Neural cell (in vitro differentiated cells): ENCODE measurements at regions not wholly inside any gene's neighbourhood (a gene's known extent, or its start where the extent isn't known, plus 50 kb on each side); places are given as distances from the start of the nearest gene placed in this dataset.

ENCODE experiments used
- H2AFZ ChIP-seq: fragments of 200-600, 300-800 bp; sonication (generic), shearing (Covaris generic); 2 replicates; pipeline ENCODE4 v1.6.0; 2014; ENCODE audit warnings: low read depth, mild to moderate bottlenecking, antibody characterized with exemption, low read length, moderate library complexity
- H3F3A ChIP-seq: fragments of 200-600 bp; shearing (Covaris generic); 2 replicates; pipeline ENCODE4 v1.6.1; 2016; ENCODE audit warnings: mild to moderate bottlenecking, moderate library complexity, mixed read lengths, antibody characterized with exemption, low read length; ENCODE audit not compliant: insufficient read depth, poor library complexity, severe bottlenecking
- H3K27ac ChIP-seq: fragments of 200-600, 300-800 bp; sonication (generic), shearing (Covaris generic); 2 replicates; pipeline ENCODE4 v1.5.1; 2014; ENCODE audit warnings: mild to moderate bottlenecking, low read length, moderate library complexity
- H3K27me3 ChIP-seq: fragments of 300-800, 200-600 bp; sonication (generic), shearing (Covaris generic); 2 replicates; pipeline ENCODE4 v1.6.0; 2014; ENCODE audit warnings: mild to moderate bottlenecking, low read depth, low read length, moderate library complexity; ENCODE audit not compliant: insufficient read depth
- H3K36me3 ChIP-seq: fragments of 300-800, 200-600 bp; sonication (generic), shearing (Covaris generic); 2 replicates; pipeline ENCODE4 v1.5.1; 2014; ENCODE audit warnings: mild to moderate bottlenecking, antibody characterized with exemption, low read length, moderate library complexity; ENCODE audit not compliant: insufficient read depth
- H3K4me2 ChIP-seq: fragments of 300-800, 200-600 bp; sonication (generic), shearing (Covaris generic); 2 replicates; pipeline ENCODE4 v1.6.0; 2014; ENCODE audit warnings: mild to moderate bottlenecking, low read length
- H3K4me3 ChIP-seq: fragments of 300-800, 200-600 bp; sonication (generic), shearing (Covaris generic); 2 replicates; pipeline ENCODE4 v1.5.1; 2014; ENCODE audit warnings: mild to moderate bottlenecking, low read length, moderate library complexity
- H3K79me2 ChIP-seq: fragments of 200-600 bp; shearing (Covaris generic); replicated peaks from 2 replicates; pipeline ENCODE4 v1.6.0; 2014; ENCODE audit warnings: mild to moderate bottlenecking, low read length, moderate library complexity; ENCODE audit not compliant: insufficient read depth
- H3K9ac ChIP-seq: fragments of 300-800, 200-600 bp; sonication (generic), shearing (Covaris generic); 2 replicates; pipeline ENCODE4 v1.6.1; 2016; ENCODE audit warnings: mild to moderate bottlenecking, low read length, mixed read lengths
- H3K9me2 ChIP-seq: fragments of 200-600 bp; shearing (Covaris generic); 2 replicates; pipeline ENCODE4 v1.6.1; 2016; ENCODE audit warnings: mild to moderate bottlenecking, low read length, mixed read lengths; ENCODE audit not compliant: insufficient read depth
- H3K9me3 ChIP-seq: fragments of 200-600, 300-800 bp; sonication (generic), shearing (Covaris generic); 2 replicates; pipeline ENCODE4 v1.6.1; 2016; ENCODE audit warnings: mild to moderate bottlenecking, mixed run types, low read length, moderate library complexity, mixed read lengths
- H4K20me1 ChIP-seq: fragments of 200-600 bp; shearing (Covaris generic); 2 replicates; pipeline ENCODE4 v1.6.1; 2016; ENCODE audit warnings: mild to moderate bottlenecking, mixed run types; ENCODE audit not compliant: insufficient read depth
- CTCF ChIP-seq: fragments of 450-650 bp; IDR thresholded peaks from 2 replicates; pipeline ENCODE4 v1.5.1; 2014; ENCODE audit warnings: antibody characterized with exemption, mild to moderate bottlenecking, moderate library complexity; ENCODE audit not compliant: poor library complexity, severe bottlenecking
- EP300 ChIP-seq: fragments of 450-650 bp; conservative IDR thresholded peaks from 2 replicates; pipeline ENCODE4 v1.6.1; 2014; ENCODE audit warnings: antibody characterized with exemption, mild to moderate bottlenecking, moderate library complexity; ENCODE audit not compliant: poor library complexity, severe bottlenecking
- EZH2 ChIP-seq: fragments of 200-600, 300-800 bp; shearing (Covaris generic), sonication (generic); IDR thresholded peaks from 2 replicates; pipeline ENCODE4 v1.6.1; 2014; ENCODE audit warnings: antibody characterized with exemption, low read length, borderline replicate concordance, mild to moderate bottlenecking; ENCODE audit not compliant: insufficient read depth, poor library complexity, severe bottlenecking
- MXI1 ChIP-seq: fragments of 450-650 bp; conservative IDR thresholded peaks from 2 replicates; pipeline ENCODE4 v1.6.1; 2014; ENCODE audit warnings: antibody characterized with exemption, mild to moderate bottlenecking; ENCODE audit not compliant: poor library complexity, severe bottlenecking
- POLR2AphosphoS5 ChIP-seq: IDR thresholded peaks from 2 replicates; pipeline ENCODE4 v1.6.1; 2012
- RAD21 ChIP-seq: fragments of 450-650 bp; conservative IDR thresholded peaks from 2 replicates; pipeline ENCODE4 v1.6.1; 2014; ENCODE audit warnings: antibody characterized with exemption, mild to moderate bottlenecking, moderate library complexity
- REST ChIP-seq: IDR thresholded peaks from 2 replicates; pipeline ENCODE4 v1.6.1; 2012; ENCODE audit warnings: borderline replicate concordance
- SMC3 ChIP-seq: fragments of 450-650 bp; conservative IDR thresholded peaks from 2 replicates; pipeline ENCODE4 v1.6.1; 2014; ENCODE audit warnings: antibody characterized with exemption, mild to moderate bottlenecking, moderate library complexity; ENCODE audit not compliant: poor library complexity
- TAF1 ChIP-seq: IDR thresholded peaks from 2 replicates; pipeline ENCODE4 v1.6.1; 2012; ENCODE audit warnings: low read depth

GRCh38 chr1:34346128-34346527 is 169.4 kb downstream of the C1orf94 start:
- H3K36me3 ChIP-seq = no peaks in the 10 kb centered on the region
- H3K4me3 ChIP-seq = no peak overlapping the region
- H3K27ac ChIP-seq = no peak overlapping the region
- H3K9me3 ChIP-seq = no peaks in the 10 kb centered on the region
- no peaks in the 10 kb centered on the region for H3K9me2 ChIP-seq
- no peaks in the 10 kb centered on the region for H4K20me1 ChIP-seq
- no peak overlapping the region for H2AFZ ChIP-seq
- H3F3A ChIP-seq = no peaks in the 10 kb centered on the region
- H3K79me2 ChIP-seq = no peaks in the 10 kb centered on the region
- no peak overlapping the region for H3K9ac ChIP-seq
- no peak for TF ChIP-seq TAF1
- TF ChIP-seq RAD21 = no peak
- TF ChIP-seq POLR2AphosphoS5 = no peak
- TF ChIP-seq EP300 = no peak
- no peak for TF ChIP-seq CTCF
- no peak for TF ChIP-seq EZH2
- TF ChIP-seq SMC3 = no peak
- no peak for TF ChIP-seq REST
- no peak for TF ChIP-seq MXI1
- H3K27me3 ChIP-seq = no peaks in the 10 kb centered on the region
- H3K4me2 ChIP-seq = no peak overlapping the region

- no peak overlapping the region for H3K9ac ChIP-seq
- no peaks in the 10 kb centered on the region for H3K9me2 ChIP-seq
- no peak overlapping the region for H3K27ac ChIP-seq
- H2AFZ ChIP-seq = no peak overlapping the region
- TF ChIP-seq TAF1 (no peak), REST (no peak)
- H3K79me2 ChIP-seq = no peaks in the 10 kb centered on the region
- no peaks in the 10 kb centered on the region for H3K27me3 ChIP-seq
- no peaks in the 10 kb centered on the region for H3K9me3 ChIP-seq
- no peaks in the 10 kb centered on the region for H3K36me3 ChIP-seq
- no peaks in the 10 kb centered on the region for H3F3A ChIP-seq
- H3K4me2 ChIP-seq = no peak overlapping the region
- H4K20me1 ChIP-seq = no peaks in the 10 kb centered on the region
- H3K4me3 ChIP-seq = no peak overlapping the region
These were observed 176.7 kb downstream of the C1orf94 start for GRCh38 chr1:34353409-34353808.
